Kidney (tissue), 13 donors: ENCODE measurements at regions not wholly inside any gene's neighbourhood (a gene's known extent, or its start where the extent isn't known, plus 50 kb on each side); places are given as distances from the start of the nearest gene placed in this dataset.

Experiments used
- DNase-seq, 5 donors: peaks; one replicate each; pipeline ENCODE4 v3.0.0-alpha.2; 2013 to 2020
- FAIRE-seq: peaks from 2 replicates; lab custom pipeline; 2012; peaks lifted over from hg19 to GRCh38; lab: Jason Lieb, UNC
- H3K27ac ChIP-seq, 2 donors: one replicate each; pipeline ENCODE4 v1.7.0; 2013; ENCODE audit warnings: low read depth in 2 of 2, low read length in 2 of 2, inconsistent platforms in 1 of 2
- H3K27me3 ChIP-seq: one replicate; pipeline ENCODE4 v1.7.1; 2013; ENCODE audit warnings: low read length, inconsistent platforms; ENCODE audit not compliant: control insufficient read depth, insufficient read depth
- H3K36me3 ChIP-seq, 3 donors: one replicate each; pipeline versions ENCODE4 v1.7.0 to v1.7.1; 2013; ENCODE audit warnings: low read length in 3 of 3, control low read depth in 1 of 3, inconsistent platforms in 1 of 3; ENCODE audit not compliant: insufficient read depth in 3 of 3, control insufficient read depth in 2 of 3
- H3K4me1 ChIP-seq, 3 donors: one replicate each; pipeline versions ENCODE4 v1.7.0 to v1.7.1; 2013; ENCODE audit warnings: low read length in 3 of 3, inconsistent platforms in 1 of 3, low read depth in 1 of 3; ENCODE audit not compliant: control insufficient read depth in 2 of 3, insufficient read depth in 2 of 3
- H3K4me3 ChIP-seq, 3 donors: one replicate each; pipeline versions ENCODE4 v1.7.0 to v1.8.1; 2013; ENCODE audit warnings: low read length in 3 of 3, control low read depth in 1 of 3, inconsistent platforms in 1 of 3
- H3K9ac ChIP-seq, 3 donors: one replicate each; pipeline versions ENCODE4 v1.7.0 to v1.7.1; 2013; ENCODE audit warnings: low read length in 3 of 3, control low read depth in 1 of 3, inconsistent platforms in 1 of 3
- H3K9me3 ChIP-seq, 3 donors: one replicate each; pipeline versions ENCODE4 v1.7.0 to v1.7.1; 2013; ENCODE audit warnings: low read length in 3 of 3, control low read depth in 1 of 3, inconsistent platforms in 1 of 3; ENCODE audit not compliant: control insufficient read depth in 2 of 3, insufficient read depth in 1 of 3
- CTCF ChIP-seq: IDR thresholded peaks from 3 replicates; pipeline ENCODE4 v1.5.1; 2012; ENCODE audit warnings: mild to moderate bottlenecking, moderate library complexity, borderline replicate concordance; ENCODE audit not compliant: insufficient read depth; ENCODE audit errors: extremely low read depth
- intact Hi-C: fragments of 100-400 bp; cut with DNase I; formaldehyde crosslinking; loops from one replicate; pipeline ENCODE4 v1.11.1; 2022
- donor health status: control.
- donor health status: control.
- donor health status: control.
- donor health status: control.
- donor health status: control.
- donor health status: DM: yes; HTN: yes; CAD: no.
- donor health status: Normal renal cell carcinoma (clear cell type).

GRCh38 chr1:185594786-185595410 lies 139.3 kb upstream of the HMCN1 start:
- no peak overlapping the region for H3K4me3 ChIP-seq
- peak overlapping the region; percentile 67 to 76 for H3K27ac ChIP-seq
- peaks cover 0 to 9% (median 9%) of the 10 kb centered on the region in 3 donors for H3K4me1 ChIP-seq
- H3K9me3 ChIP-seq: no peaks in the 10 kb centered on the region
- H3K36me3 ChIP-seq: no peaks in the 10 kb centered on the region
- intact Hi-C loops: no loop called here
- no peak for FAIRE-seq
- peak in 1 of 5 donors; percentile 28 for DNase-seq
- TF ChIP-seq CTCF: no peak
- H3K27me3 ChIP-seq: no peaks in the 10 kb centered on the region
- no peak overlapping the region for H3K9ac ChIP-seq

- intact Hi-C loops: no loop called here
- DNase-seq (no peak), FAIRE-seq (no peak)
- H3K36me3 ChIP-seq: no peaks in the 10 kb centered on the region
- peaks cover 0 to 9% (median 9%) of the 10 kb centered on the region in 3 donors for H3K4me1 ChIP-seq
- H3K4me3 ChIP-seq: no peak overlapping the region
- no peaks in the 10 kb centered on the region for H3K27me3 ChIP-seq
- H3K27ac ChIP-seq: no peak overlapping the region
- no peaks in the 10 kb centered on the region for H3K9me3 ChIP-seq
- TF ChIP-seq CTCF: no peak
- H3K9ac ChIP-seq: no peak overlapping the region
Measured at GRCh38 chr1:185593271-185593670, 140.9 kb upstream of the HMCN1 start.

GRCh38 chr1:185585770-185586169 lies 148.4 kb upstream of the HMCN1 start:
- intact Hi-C loops: no loop called here
- H3K36me3 ChIP-seq: no peaks in the 10 kb centered on the region
- no peak overlapping the region for H3K9ac ChIP-seq
- no peaks in the 10 kb centered on the region for H3K4me1 ChIP-seq
- no peaks in the 10 kb centered on the region for H3K27me3 ChIP-seq
- peak in 1 of 5 donors; percentile 39 for DNase-seq
- H3K27ac ChIP-seq: no peak overlapping the region
- peak overlapping the region in 1 of 3 donors; percentile 11 for H3K4me3 ChIP-seq
- H3K9me3 ChIP-seq: peaks cover 0 to 22% (median 0%) of the 10 kb centered on the region in 3 donors
- TF ChIP-seq CTCF: no peak
- FAIRE-seq: no peak
